ENCODE measurements at regions not wholly inside any gene's neighbourhood (a gene's known extent, or its start where the extent isn't known, plus 50 kb on each side); places are given as distances from the start of the nearest gene placed in this dataset.

GRCh38 chr7:25765110-25765655 lies 386.8 kb upstream of the NFE2L3 start:
- no peak for DNase-seq (ENCODE audit: low read depth)
- no peak for TF ChIP-seq CTCF (conservative IDR thresholded peaks at IDR 0.05; ENCODE audit: low read length)

GRCh38 chr7:25770235-25770634 lies 381.8 kb upstream of the NFE2L3 start:
- DNase-seq (ENCODE audit: low read depth) = no peak
- TF ChIP-seq CTCF (conservative IDR thresholded peaks at IDR 0.05; ENCODE audit: low read length) = no peak
- no peak overlapping the region for H3K4me3 ChIP-seq (ENCODE audit: low read length)

More at GRCh38 chr7:25765110-25765655, 386.8 kb upstream of the NFE2L3 start:
- H3K4me3 ChIP-seq (ENCODE audit: low read length) = no peak overlapping the region

GRCh38 chr7:25770670-25771069 lies 381.3 kb upstream of the NFE2L3 start:
- no peak for DNase-seq (ENCODE audit: low read depth)
- H3K4me3 ChIP-seq (ENCODE audit: low read length) = no peak overlapping the region
- TF ChIP-seq CTCF (conservative IDR thresholded peaks at IDR 0.05; ENCODE audit: low read length) = no peak

- TF ChIP-seq CTCF (conservative IDR thresholded peaks at IDR 0.05; ENCODE audit: low read length) = no peak
- no peak overlapping the region for H3K4me3 ChIP-seq (ENCODE audit: low read length)
- DNase-seq (ENCODE audit: low read depth) = no peak
Measured at GRCh38 chr7:25771491-25771890, 380.5 kb upstream of the NFE2L3 start.

- no peak for DNase-seq (ENCODE audit: low read depth)
- no peak for TF ChIP-seq CTCF (conservative IDR thresholded peaks at IDR 0.05; ENCODE audit: low read length)
- H3K4me3 ChIP-seq (ENCODE audit: low read length) = no peak overlapping the region
Measured at GRCh38 chr7:25772802-25773201, 379.2 kb upstream of the NFE2L3 start.

GRCh38 chr7:25774675-25775074 lies 377.3 kb upstream of the NFE2L3 start:
- no peak overlapping the region for H3K4me3 ChIP-seq (ENCODE audit: low read length)
- TF ChIP-seq CTCF (conservative IDR thresholded peaks at IDR 0.05; ENCODE audit: low read length) = no peak
- no peak for DNase-seq (ENCODE audit: low read depth)

- no peak overlapping the region for H3K4me3 ChIP-seq (ENCODE audit: low read length)
- no peak for DNase-seq (ENCODE audit: low read depth)
- TF ChIP-seq CTCF (conservative IDR thresholded peaks at IDR 0.05; ENCODE audit: low read length) = no peak
Measured at GRCh38 chr7:25775570-25775969, 376.4 kb upstream of the NFE2L3 start.
